ENCODE measurements at regions not wholly inside any gene's neighbourhood (a gene's known extent, or its start where the extent isn't known, plus 50 kb on each side); places are given as distances from the start of the nearest gene placed in this dataset.

- TF ChIP-seq CTCF (conservative IDR thresholded peaks at IDR 0.05; ENCODE audit: low read depth in 2 of 2) (no peak), EZH2phosphoT487 (IDR thresholded peaks at IDR 0.05; ENCODE audit: unreplicated experiment) (no peak)
- TF ChIP-seq, protein P1, sequence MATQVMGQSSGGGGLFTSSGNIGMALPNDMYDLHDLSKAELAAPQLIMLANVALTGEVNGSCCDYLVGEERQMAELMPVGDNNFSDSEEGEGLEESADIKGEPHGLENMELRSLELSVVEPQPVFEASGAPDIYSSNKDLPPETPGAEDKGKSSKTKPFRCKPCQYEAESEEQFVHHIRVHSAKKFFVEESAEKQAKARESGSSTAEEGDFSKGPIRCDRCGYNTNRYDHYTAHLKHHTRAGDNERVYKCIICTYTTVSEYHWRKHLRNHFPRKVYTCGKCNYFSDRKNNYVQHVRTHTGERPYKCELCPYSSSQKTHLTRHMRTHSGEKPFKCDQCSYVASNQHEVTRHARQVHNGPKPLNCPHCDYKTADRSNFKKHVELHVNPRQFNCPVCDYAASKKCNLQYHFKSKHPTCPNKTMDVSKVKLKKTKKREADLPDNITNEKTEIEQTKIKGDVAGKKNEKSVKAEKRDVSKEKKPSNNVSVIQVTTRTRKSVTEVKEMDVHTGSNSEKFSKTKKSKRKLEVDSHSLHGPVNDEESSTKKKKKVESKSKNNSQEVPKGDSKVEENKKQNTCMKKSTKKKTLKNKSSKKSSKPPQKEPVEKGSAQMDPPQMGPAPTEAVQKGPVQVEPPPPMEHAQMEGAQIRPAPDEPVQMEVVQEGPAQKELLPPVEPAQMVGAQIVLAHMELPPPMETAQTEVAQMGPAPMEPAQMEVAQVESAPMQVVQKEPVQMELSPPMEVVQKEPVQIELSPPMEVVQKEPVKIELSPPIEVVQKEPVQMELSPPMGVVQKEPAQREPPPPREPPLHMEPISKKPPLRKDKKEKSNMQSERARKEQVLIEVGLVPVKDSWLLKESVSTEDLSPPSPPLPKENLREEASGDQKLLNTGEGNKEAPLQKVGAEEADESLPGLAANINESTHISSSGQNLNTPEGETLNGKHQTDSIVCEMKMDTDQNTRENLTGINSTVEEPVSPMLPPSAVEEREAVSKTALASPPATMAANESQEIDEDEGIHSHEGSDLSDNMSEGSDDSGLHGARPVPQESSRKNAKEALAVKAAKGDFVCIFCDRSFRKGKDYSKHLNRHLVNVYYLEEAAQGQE (IDR thresholded peaks at IDR 0.05; ENCODE audit: unreplicated experiment) = no peak
These were observed 1923.0 kb upstream of the PIK3C3 start for GRCh38 chr18:40032076-40032475.

Measured in GM23338 (cell line).